ENCODE measurements at regions not wholly inside any gene's neighbourhood (a gene's known extent, or its start where the extent isn't known, plus 50 kb on each side); places are given as distances from the start of the nearest gene placed in this dataset.

DNA sequence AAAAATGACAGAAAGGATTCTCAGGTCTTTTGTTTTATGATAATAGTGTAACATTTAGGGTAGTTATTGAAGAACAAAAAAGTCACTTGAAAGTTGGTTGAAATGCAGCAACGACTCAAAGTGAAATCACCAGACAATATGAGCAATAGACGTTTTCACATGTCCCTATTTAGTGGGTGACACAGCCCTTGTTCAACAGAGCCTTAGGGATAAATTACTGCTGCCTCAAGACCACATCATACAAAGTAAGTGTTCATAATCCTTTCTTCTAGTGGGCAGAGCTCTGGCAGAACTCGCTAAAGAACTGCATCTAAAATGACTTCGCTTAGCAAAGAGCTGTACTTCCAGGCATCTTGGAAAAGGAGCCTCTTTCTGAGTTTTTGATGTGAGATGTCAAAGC is 128.5 kb upstream of the LMNTD1 start:
- TF ChIP-seq SIN3A (IDR thresholded peaks at IDR 0.05; ENCODE audit: borderline replicate concordance, insufficient read depth, low read length) (no peak), TAF1 (IDR thresholded peaks at IDR 0.05; ENCODE audit: borderline replicate concordance, insufficient read depth, low read length) (no peak), FOXP2 (optimal IDR thresholded peaks at IDR 0.05; ENCODE audit: borderline replicate concordance, extremely low read depth, extremely low read length, insufficient read depth) (no peak), POLR2AphosphoS5 (IDR thresholded peaks at IDR 0.05; ENCODE audit: low read depth, low read length) (no peak)
- TF ChIP-seq, protein P1, sequence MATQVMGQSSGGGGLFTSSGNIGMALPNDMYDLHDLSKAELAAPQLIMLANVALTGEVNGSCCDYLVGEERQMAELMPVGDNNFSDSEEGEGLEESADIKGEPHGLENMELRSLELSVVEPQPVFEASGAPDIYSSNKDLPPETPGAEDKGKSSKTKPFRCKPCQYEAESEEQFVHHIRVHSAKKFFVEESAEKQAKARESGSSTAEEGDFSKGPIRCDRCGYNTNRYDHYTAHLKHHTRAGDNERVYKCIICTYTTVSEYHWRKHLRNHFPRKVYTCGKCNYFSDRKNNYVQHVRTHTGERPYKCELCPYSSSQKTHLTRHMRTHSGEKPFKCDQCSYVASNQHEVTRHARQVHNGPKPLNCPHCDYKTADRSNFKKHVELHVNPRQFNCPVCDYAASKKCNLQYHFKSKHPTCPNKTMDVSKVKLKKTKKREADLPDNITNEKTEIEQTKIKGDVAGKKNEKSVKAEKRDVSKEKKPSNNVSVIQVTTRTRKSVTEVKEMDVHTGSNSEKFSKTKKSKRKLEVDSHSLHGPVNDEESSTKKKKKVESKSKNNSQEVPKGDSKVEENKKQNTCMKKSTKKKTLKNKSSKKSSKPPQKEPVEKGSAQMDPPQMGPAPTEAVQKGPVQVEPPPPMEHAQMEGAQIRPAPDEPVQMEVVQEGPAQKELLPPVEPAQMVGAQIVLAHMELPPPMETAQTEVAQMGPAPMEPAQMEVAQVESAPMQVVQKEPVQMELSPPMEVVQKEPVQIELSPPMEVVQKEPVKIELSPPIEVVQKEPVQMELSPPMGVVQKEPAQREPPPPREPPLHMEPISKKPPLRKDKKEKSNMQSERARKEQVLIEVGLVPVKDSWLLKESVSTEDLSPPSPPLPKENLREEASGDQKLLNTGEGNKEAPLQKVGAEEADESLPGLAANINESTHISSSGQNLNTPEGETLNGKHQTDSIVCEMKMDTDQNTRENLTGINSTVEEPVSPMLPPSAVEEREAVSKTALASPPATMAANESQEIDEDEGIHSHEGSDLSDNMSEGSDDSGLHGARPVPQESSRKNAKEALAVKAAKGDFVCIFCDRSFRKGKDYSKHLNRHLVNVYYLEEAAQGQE (IDR thresholded peaks at IDR 0.05; ENCODE audit: insufficient read depth in 1 of 2, low read depth in 2 of 2, low read length in 2 of 2): no peak

DNA sequence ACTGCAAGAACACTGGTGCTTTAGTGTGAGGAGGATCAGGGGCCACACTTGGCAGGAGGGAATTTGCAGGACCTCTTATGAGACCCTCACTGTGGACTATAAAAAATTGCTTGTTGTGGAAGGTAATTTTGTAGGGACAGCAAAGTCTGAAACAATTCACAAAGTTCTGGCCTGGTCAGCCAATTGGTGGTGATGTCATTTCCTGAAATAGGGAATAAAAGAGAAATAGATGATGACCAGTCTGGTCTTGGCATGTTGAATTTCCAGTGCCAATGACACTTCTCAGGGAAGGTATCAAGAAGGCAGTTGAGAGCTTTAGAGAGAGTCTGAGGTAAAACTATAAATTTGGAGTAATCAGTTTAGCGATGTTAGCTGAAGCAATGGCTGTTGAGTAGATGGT is 129.3 kb upstream of the LMNTD1 start:
- TF ChIP-seq POLR2AphosphoS5 (IDR thresholded peaks at IDR 0.05; ENCODE audit: low read depth, low read length) (no peak), TAF1 (IDR thresholded peaks at IDR 0.05; ENCODE audit: borderline replicate concordance, insufficient read depth, low read length) (no peak), SIN3A (IDR thresholded peaks at IDR 0.05; ENCODE audit: borderline replicate concordance, insufficient read depth, low read length) (no peak), FOXP2 (optimal IDR thresholded peaks at IDR 0.05; ENCODE audit: borderline replicate concordance, extremely low read depth, extremely low read length, insufficient read depth) (no peak)
- TF ChIP-seq, protein P1 (IDR thresholded peaks at IDR 0.05; ENCODE audit: insufficient read depth in 1 of 2, low read depth in 2 of 2, low read length in 2 of 2): no peak

DNA sequence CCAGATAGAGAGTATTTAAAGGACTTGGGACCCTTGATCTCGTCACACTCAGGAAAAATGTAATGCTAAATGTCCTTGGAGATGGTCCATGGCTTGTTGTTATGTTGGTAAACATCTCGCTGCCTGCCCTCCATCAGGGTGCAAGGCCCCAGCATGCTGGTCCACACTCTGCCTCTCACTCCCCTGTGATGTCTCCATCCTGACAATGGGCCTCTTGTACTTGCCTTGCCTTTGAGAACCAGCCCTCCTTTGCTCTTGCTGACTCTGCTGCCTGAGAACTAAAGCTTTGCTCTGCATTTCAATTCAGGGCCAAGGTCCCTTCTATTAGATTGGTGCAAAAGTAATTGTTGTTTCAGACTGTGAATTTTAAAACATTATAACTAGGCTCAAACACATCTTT is 131.0 kb upstream of the LMNTD1 start:
- no peak for TF ChIP-seq FOXP2 (optimal IDR thresholded peaks at IDR 0.05; ENCODE audit: borderline replicate concordance, extremely low read depth, extremely low read length, insufficient read depth)
- no peak for TF ChIP-seq SIN3A (IDR thresholded peaks at IDR 0.05; ENCODE audit: borderline replicate concordance, insufficient read depth, low read length)
- TF ChIP-seq POLR2AphosphoS5 (IDR thresholded peaks at IDR 0.05; ENCODE audit: low read depth, low read length): no peak
- TF ChIP-seq, protein P1 (IDR thresholded peaks at IDR 0.05; ENCODE audit: insufficient read depth in 1 of 2, low read depth in 2 of 2, low read length in 2 of 2): no peak
- TF ChIP-seq TAF1 (IDR thresholded peaks at IDR 0.05; ENCODE audit: borderline replicate concordance, insufficient read depth, low read length): no peak

DNA sequence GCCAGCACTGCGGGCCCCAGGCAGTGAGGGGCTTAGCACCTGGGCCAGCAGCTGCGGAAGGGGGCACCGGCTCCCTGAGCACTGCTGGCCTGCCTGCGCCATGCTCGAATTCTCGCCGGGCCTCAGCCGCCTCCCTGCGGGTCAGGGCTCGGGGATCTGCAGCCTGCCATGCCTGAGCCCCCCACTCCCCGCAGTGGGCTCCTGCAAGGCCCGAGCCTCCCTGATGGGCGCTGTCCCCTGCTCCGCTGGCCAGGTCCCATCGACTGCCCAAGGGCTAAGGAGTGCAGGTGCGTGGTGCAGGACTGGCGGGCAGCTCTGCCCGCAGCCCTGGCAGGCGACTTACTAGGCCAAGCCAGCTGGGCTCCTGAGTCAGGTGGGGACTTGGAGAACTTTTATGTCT is 133.3 kb upstream of the LMNTD1 start:
- TF ChIP-seq SIN3A (IDR thresholded peaks at IDR 0.05; ENCODE audit: borderline replicate concordance, insufficient read depth, low read length): no peak
- TF ChIP-seq TAF1 (IDR thresholded peaks at IDR 0.05; ENCODE audit: borderline replicate concordance, insufficient read depth, low read length): no peak
- no peak for TF ChIP-seq FOXP2 (optimal IDR thresholded peaks at IDR 0.05; ENCODE audit: borderline replicate concordance, extremely low read depth, extremely low read length, insufficient read depth)
- TF ChIP-seq, protein P1 (IDR thresholded peaks at IDR 0.05; ENCODE audit: insufficient read depth in 1 of 2, low read depth in 2 of 2, low read length in 2 of 2): no peak
- no peak for TF ChIP-seq POLR2AphosphoS5 (IDR thresholded peaks at IDR 0.05; ENCODE audit: low read depth, low read length)

DNA sequence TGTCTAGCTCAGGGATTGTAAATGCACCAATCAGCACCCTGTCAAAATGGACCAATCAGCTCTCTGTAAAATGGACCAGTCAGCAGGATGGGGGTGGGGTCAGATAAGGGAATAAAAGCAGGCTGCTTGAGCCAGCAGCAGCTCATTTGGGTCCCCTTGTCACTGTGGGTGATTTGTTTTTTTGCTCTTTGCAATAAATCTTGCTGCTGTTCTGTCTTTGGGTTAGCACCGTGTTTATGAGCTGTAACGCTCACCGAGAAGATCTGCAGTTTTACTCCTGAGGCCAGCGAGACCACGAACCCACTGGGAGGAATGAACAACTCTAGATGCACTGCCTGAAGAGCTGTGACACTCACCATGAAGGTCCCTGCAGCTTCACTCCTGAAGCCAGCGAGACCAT is 134.1 kb upstream of the LMNTD1 start:
- TF ChIP-seq FOXP2 (optimal IDR thresholded peaks at IDR 0.05; ENCODE audit: borderline replicate concordance, extremely low read depth, extremely low read length, insufficient read depth) (no peak), TAF1 (IDR thresholded peaks at IDR 0.05; ENCODE audit: borderline replicate concordance, insufficient read depth, low read length) (no peak), POLR2AphosphoS5 (IDR thresholded peaks at IDR 0.05; ENCODE audit: low read depth, low read length) (no peak), SIN3A (IDR thresholded peaks at IDR 0.05; ENCODE audit: borderline replicate concordance, insufficient read depth, low read length) (no peak)
- TF ChIP-seq, protein P1 (IDR thresholded peaks at IDR 0.05; ENCODE audit: insufficient read depth in 1 of 2, low read depth in 2 of 2, low read length in 2 of 2): no peak
